Jurkat, Clone E6-1 (cell line): ENCODE measurements at regions not wholly inside any gene's neighbourhood (a gene's known extent, or its start where the extent isn't known, plus 50 kb on each side); places are given as distances from the start of the nearest gene placed in this dataset.
"Not testable (repeated sequence)": the region's sequence is repeated elsewhere in the genome, so short reads cannot be mapped to it uniquely, and the experiment has no call there.

Experiments
- DNase-seq: peaks from one replicate; pipeline ENCODE4 v3.0.0-alpha.2; 2011; ENCODE audit warnings: low read depth, low spot score
- H3K4me3 ChIP-seq: 2 replicates; pipeline ENCODE4 v1.5.1; 2011; ENCODE audit warnings: mild to moderate bottlenecking, low read length, control low read depth, moderate library complexity

GRCh38 chr18:30163573-30163972 is 879.0 kb downstream of the DSC3 start:
- DNase-seq = no peak
- H3K4me3 ChIP-seq = no peak overlapping the region

- H3K4me3 ChIP-seq = no peak overlapping the region
- DNase-seq = no peak
These were observed 882.4 kb downstream of the DSC3 start for GRCh38 chr18:30160124-30160523.

GRCh38 chr18:30150586-30151250 is 891.8 kb downstream of the DSC3 start:
- no peak overlapping the region for H3K4me3 ChIP-seq
- DNase-seq = no peak

GRCh38 chr18:30149585-30149984 is 893.0 kb downstream of the DSC3 start:
- no peak for DNase-seq
- no peak overlapping the region for H3K4me3 ChIP-seq

- no peak overlapping the region for H3K4me3 ChIP-seq
- no peak for DNase-seq
These were observed 899.7 kb downstream of the DSC3 start for GRCh38 chr18:30142870-30143269.

- no peak overlapping the region for H3K4me3 ChIP-seq
These were observed 900.3 kb downstream of the DSC3 start for GRCh38 chr18:30142248-30142647.

GRCh38 chr18:30141506-30141905 is 901.0 kb downstream of the DSC3 start:
- not testable (repeated sequence) for DNase-seq, H3K4me3 ChIP-seq

More at GRCh38 chr18:30142248-30142647, 900.3 kb downstream of the DSC3 start:
- DNase-seq = no peak

- no peak for DNase-seq
- H3K4me3 ChIP-seq = no peak overlapping the region
These were observed 902.8 kb downstream of the DSC3 start for GRCh38 chr18:30139631-30140287.

- H3K4me3 ChIP-seq = no peak overlapping the region
- no peak for DNase-seq
These were observed 906.6 kb downstream of the DSC3 start for GRCh38 chr18:30135938-30136337.

- DNase-seq = no peak
- no peak overlapping the region for H3K4me3 ChIP-seq
These were observed 908.5 kb downstream of the DSC3 start for GRCh38 chr18:30134020-30134419.

- no peak overlapping the region for H3K4me3 ChIP-seq
- no peak for DNase-seq
These were observed 909.6 kb downstream of the DSC3 start for GRCh38 chr18:30132959-30133358.

GRCh38 chr18:30121397-30121796 is 921.1 kb downstream of the DSC3 start:
- no peak for DNase-seq
- H3K4me3 ChIP-seq = no peak overlapping the region

GRCh38 chr18:30113454-30113853 is 929.1 kb downstream of the DSC3 start:
- DNase-seq = no peak
- no peak overlapping the region for H3K4me3 ChIP-seq

GRCh38 chr18:30106356-30106755 is 936.2 kb downstream of the DSC3 start:
- no peak overlapping the region for H3K4me3 ChIP-seq
- DNase-seq = no peak

GRCh38 chr18:30103881-30104280 is 938.7 kb downstream of the DSC3 start:
- no peak for DNase-seq
- H3K4me3 ChIP-seq = no peak overlapping the region

- no peak for DNase-seq
- H3K4me3 ChIP-seq = no peak overlapping the region
These were observed 945.7 kb downstream of the DSC3 start for GRCh38 chr18:30096796-30097195.

- no peak for DNase-seq
- H3K4me3 ChIP-seq = no peak overlapping the region
These were observed 948.0 kb downstream of the DSC3 start for GRCh38 chr18:30094556-30094955.

- DNase-seq = no peak
- no peak overlapping the region for H3K4me3 ChIP-seq
These were observed 949.2 kb downstream of the DSC3 start for GRCh38 chr18:30093376-30093775.

- DNase-seq = no peak
- H3K4me3 ChIP-seq = no peak overlapping the region
These were observed 954.1 kb downstream of the DSC3 start for GRCh38 chr18:30088238-30089015.

GRCh38 chr18:30086351-30086750 is 956.2 kb downstream of the DSC3 start:
- no peak for DNase-seq
- H3K4me3 ChIP-seq = no peak overlapping the region
